NCI-H1092 (cell line): ENCODE measurements at regions not wholly inside any gene's neighbourhood (a gene's known extent, or its start where the extent isn't known, plus 50 kb on each side); places are given as distances from the start of the nearest gene placed in this dataset.

Experiments
- DNase-seq: peaks from one replicate; lab custom pipeline; 2025; lab: John Stamatoyannopoulos, UW

- DNase-seq = no peak
These were observed 131.0 kb upstream of the SRRM4 start for GRCh38 chr12:118850244-118850825.

DNA sequence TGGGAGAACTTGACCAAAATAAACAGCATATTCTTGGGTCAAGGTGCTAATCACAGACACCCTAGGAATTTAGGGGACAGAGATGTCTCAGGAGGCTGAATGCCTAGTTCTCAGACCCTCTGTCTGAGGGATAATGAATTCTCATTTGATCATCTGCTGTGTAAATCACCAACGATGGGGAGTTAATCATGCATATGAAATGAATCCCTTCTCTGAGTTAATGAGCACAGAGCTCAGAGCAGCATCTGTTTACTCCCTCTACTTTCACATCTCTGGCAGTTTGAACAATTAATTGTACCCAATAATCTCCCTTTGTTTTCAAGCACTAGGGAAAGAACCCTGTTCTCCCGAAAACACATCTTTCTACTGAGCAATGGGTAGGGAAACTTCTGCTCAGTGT, 129.4 kb upstream of the SRRM4 start:
- no peak for DNase-seq

- no peak for DNase-seq
These were observed 127.7 kb upstream of the SRRM4 start for GRCh38 chr12:118853634-118854033.

- DNase-seq = no peak
These were observed 125.5 kb upstream of the SRRM4 start for GRCh38 chr12:118855858-118856257.

- no peak for DNase-seq
These were observed 115.0 kb upstream of the SRRM4 start for GRCh38 chr12:118866346-118866745.

DNA sequence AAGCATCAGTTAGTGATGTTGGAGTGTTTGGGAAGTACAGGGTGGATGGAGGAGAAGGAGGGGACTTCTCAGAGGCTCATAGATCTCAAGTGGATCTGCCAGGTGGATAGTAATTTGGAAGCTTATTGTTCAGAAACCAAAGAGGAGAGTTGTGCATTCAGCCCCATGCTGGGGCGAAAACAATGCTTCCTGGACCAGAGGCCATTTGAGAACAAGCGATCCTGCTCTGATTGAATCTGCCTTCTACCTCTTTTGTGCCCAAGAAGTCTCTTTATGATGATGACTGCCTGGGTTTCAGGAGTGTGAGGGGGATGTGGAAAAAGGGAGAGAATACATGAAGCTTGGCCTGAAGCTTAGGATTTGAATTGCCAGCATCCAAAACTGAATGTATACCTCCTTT, 110.8 kb upstream of the SRRM4 start:
- peak; percentile 44 for DNase-seq

DNA sequence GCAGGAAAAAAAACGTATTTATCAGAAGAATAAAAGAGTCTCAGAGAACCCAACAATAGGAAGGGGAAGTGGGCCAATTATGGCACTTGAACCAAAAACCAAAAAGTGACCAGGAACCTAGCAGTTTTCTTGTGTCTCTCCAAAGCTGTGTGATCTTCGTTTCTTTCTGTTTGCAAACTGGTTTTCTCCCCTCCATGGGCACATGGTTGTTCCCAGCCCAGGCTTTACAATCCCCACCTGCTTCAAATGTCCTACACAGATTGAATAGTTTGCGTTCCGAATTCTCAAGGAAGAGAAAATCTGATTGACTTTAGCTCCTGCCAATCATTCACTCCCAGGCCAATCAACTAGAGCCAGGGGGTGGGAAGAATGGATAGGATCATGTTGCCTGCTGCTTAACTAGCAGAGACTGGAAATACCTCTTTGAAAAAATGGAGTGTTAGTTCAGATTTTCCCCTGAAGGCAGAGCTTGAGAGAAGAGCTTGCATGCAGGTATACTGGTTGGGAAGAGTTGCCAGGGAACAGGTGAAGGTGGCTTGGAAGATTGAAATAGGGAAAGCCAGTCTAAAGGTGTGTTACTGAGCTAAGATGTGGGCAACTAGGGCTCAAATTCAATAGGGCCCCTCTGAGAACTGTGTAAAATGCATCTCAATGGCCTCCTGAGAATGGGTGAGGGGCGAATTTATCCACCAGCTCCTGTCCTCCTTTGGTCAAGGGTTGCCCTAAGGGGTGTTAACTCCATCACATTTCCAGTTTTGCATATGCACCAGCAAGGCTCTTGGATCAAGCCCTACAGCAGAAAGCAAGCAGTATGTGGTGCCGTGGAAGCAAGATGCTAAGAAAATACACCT, 106.4 kb upstream of the SRRM4 start:
- DNase-seq = no peak

DNA sequence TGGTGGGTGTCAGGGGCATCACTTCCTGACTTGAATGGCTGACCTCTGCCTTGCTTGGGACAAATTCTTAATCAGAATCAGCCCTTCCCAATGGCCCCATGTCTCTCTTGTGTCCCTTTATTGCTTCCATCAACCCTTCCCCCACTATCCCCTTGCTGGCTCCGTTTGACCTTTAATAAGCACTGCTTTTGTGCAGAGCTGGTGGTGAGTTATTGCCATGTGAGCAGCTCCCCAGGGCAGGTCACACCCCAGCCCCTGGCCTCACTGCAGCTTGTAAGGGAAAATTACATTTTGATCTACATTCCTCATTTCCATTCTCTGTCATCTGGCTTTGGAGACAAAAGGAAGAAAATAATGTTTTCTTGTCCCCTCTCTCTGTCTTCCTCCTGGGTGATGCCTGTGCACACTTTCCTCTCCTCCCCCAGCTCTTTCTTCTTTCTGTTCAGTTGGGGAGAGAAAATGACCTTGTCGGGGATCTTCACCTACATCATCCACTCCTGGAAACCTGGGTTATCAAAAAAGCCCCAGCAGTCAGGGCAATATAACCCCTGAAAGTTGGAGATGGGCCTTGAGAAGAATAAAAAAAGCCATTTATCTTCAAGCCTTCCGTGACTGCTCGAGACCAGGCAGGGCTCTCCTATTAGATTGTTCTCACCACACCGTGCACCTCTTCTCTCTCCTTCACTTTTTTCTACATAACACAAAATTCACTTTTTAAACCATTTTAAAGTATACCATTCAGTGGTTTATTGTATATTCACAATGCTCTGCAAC, 100.4 kb upstream of the SRRM4 start:
- no peak for DNase-seq

DNA sequence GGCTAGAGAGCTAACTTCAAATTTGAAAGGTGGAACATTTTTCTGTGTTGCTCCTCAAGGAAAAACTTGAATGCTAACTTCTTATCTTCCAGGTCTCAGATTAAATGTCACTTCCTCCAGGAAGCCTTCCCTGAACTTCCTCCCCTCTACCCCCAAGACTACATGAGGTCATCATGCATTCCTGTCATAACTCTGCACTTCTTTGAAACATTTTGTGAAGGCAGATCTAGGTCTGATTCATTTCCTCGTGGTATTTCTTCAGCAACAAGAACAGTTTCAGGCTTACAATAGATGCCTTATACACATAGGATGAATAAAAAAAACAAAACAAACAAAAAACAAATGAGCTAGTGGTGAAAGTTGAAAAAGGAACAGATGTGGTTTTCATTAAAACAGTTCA, 97.1 kb upstream of the SRRM4 start:
- DNase-seq = no peak

- no peak for DNase-seq
These were observed 80.3 kb upstream of the SRRM4 start for GRCh38 chr12:118900993-118901392.

DNA sequence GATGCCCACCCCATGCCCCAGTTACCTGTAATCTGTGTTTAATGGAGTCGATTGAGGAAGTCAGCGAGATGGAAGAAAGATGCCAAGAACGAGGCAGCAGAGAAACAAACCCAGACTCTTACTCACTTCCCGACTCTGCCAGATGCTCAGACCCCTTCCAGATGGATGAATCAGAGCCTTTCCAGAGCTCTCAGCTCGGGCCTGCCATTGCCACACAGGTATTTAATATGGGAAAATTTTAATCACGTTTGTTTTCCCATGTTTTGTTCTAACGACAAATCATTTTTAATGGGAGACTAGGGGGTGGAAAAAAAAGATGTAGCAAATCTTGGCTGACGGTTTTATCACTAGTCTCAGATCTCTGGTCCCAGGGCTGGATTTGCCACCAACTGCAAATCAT, 72.5 kb upstream of the SRRM4 start:
- no peak for DNase-seq

DNA sequence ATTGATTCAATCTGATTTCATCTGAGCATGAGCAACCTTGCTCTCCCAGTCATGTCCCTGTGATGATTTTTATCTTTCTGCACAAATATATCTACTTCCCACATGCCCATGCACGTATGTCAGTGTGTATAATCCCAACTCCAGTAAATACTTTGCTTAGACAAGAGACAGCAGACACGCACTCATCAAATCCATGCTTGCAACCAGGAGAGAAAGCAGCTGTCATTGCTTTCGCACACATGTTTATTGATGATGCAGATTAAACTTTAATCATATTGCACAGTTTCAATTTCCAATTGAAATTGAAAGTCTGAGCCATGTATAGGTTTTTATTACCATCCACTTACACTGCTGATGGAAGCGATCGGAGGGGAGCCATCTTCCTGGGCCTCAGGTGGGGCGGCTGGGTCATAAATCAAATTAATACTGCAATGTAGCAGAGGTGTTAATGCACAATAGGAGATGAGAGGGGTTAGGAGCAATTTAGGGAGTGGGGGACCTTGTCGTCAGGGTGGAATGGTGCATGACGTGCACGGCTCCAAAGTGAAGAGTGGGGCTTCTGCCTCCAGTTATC, 68.6 kb upstream of the SRRM4 start:
- DNase-seq = no peak

- no peak for DNase-seq
These were observed 59.6 kb upstream of the SRRM4 start for GRCh38 chr12:118921761-118922160.

DNA sequence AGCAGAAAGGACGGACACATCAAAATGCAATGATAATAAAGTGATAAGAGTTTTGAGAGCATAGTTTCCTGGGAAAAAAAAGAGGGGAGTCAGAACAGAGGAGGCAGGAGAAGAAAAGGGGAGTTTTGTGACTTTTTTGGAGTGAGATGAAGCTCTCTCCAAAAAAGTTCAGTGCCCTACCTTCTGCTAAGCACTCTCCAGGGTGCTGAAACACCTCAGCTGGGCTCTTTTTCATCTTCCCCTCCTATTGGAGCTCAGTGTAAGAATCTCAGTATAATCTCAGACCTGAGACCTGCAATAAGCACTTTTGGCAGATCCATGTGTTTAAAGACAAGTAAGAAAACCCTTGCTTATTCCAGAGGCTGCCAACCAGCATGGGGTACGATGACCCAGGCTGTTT, 58.9 kb upstream of the SRRM4 start:
- DNase-seq = no peak

- no peak for DNase-seq
These were observed 55.9 kb upstream of the SRRM4 start for GRCh38 chr12:118925407-118925806.

DNA sequence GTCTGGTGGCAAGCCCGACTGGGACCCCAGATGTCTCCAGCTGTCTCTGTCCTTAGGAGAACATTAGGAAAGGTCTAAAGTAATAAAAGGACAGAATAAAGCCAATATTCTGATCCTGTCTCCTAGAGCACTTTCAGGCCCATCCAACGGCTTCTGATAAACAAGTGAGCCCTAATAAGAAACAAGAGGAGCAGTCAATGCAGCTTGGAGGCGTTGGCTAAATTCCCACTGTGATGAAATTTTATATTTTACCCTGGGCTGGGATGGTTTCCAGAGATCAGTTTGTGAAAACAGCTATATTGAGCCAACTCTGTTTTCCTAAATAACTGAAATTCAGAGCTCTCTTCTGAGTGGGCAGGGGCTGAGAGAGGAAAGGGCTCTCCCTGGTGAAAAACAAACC, 55.5 kb upstream of the SRRM4 start:
- no peak for DNase-seq
